ENCODE measurements at regions not wholly inside any gene's neighbourhood (a gene's known extent, or its start where the extent isn't known, plus 50 kb on each side); places are given as distances from the start of the nearest gene placed in this dataset.
"Not testable (repeated sequence)": the region's sequence is repeated elsewhere in the genome, so short reads cannot be mapped to it uniquely, and the experiment has no call there.

GRCh38 chr3:110973263-110973895 lies 98.2 kb upstream of the NECTIN3 start:
- no peak for DNase-seq

- DNase-seq, result no peak
These were observed 96.7 kb upstream of the NECTIN3 start for GRCh38 chr3:110974902-110975301.

DNA sequence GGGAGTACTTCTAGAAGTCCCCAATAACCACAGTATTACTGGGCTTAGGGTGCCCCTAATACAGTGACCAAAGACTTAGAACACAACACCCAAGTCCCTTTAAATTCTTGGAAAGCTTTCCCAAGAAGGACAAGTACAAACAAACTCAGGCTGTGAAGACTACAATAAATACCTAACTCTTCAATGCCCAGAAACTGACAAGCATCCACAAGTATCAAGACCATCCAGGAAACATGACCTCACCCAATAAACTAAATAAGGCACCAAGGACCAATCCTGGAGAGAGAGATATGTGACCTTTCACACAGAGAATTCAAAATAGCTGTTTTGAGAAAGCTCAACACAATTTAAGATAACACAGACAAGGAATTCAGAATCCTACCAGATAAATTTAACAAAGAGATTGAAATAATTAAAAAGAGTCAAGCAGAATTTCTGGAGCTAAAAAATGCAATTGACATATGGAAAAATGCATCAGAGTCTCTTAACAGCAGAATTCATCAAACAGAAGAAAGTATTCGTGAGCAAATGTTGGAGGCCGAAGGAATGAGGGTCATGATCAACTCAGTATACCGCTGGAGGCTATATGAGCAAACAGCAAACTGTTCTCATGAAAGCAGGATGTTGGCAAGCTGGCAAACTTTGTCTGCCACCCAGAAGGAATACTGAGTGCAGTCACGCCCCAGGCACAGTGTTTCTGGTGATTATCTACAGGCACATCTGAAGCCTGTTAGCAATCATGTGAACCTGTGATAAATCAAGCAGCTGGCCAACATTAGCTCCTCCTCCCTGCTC lies 87.0 kb upstream of the NECTIN3 start:
- DNase-seq, result no peak

DNA sequence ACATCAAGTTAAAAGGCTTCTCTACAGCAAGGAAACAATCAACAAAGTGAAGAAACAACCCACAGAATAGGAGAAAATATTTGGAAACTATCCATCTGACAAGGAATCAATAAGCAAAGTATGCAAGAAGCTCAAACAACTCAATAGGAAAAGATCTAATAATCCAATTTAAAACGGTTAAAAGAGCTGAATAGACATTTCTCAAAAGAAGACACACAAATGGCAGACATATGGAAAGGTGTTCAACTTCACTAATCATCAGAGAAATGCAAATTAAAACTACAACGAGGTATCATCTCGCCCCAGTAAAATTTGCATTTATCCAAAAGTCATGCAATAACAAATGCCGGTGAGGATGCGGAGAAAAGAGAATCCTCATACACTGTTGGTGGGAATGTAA lies 82.2 kb upstream of the NECTIN3 start:
- no peak for DNase-seq

- no peak for DNase-seq
These were observed 76.0 kb upstream of the NECTIN3 start for GRCh38 chr3:110995461-110996231.

DNA sequence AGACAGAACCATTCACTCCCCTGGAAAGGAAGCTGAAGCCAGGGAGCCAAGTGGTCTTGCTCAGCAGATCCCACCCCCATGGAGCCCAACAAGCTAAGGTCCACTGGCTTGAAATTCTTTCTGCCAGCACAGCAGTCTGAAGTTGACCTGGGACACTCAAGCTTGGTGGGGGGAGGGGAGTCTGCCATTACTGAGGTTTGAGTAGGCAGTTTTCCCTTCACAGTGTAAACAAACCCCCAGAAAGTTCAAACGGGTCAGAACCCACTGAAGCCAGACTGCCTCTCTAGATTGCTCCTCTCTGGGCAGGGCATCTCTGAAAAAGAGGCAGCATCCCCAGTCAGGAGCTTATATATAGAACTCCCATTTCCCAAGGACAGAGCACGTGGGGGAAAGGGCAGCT lies 72.8 kb upstream of the NECTIN3 start:
- not testable (repeated sequence) for DNase-seq

DNA sequence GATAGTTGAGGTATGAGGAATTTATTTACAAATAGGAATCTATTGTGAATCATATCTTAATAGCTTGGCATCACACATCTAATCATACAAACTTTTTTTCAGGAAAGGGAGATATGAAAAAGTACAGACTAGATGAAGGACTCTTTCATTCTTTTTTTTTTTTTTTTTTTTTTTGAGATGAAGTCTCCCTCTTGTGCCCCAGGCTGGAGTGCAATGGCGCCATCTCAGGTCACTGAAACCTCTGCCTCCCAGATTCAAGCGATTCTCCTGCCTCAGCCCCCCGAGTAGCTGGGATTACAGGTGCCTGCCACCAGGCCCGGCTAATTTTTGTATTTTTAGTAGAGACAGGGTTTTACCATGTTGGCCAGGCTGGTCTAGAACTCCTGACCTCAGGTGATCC lies 65.1 kb upstream of the NECTIN3 start:
- not testable (repeated sequence) for DNase-seq

GRCh38 chr3:111012388-111013248 lies 59.0 kb upstream of the NECTIN3 start:
- peak in 3 of 56 donors; percentile 1 to 6 (median 5) for DNase-seq

All from amygdala (tissue), 56 donors.